ENCODE measurements at regions not wholly inside any gene's neighbourhood (a gene's known extent, or its start where the extent isn't known, plus 50 kb on each side); places are given as distances from the start of the nearest gene placed in this dataset.

GRCh38 chr9:84419031-84419602, 78.6 kb upstream of the SLC28A3 start:
- peak; percentile 35 for DNase-seq (ENCODE audit: low read depth)
- H3K4me3 ChIP-seq (replicated peaks; ENCODE audit: low read depth, low read length), result no peak overlapping the region

GRCh38 chr9:84424931-84425330, 84.4 kb upstream of the SLC28A3 start:
- no peak for TF ChIP-seq CTCF (IDR thresholded peaks at IDR 0.05; ENCODE audit: low read length, missing control alignments)
- H3K4me3 ChIP-seq (replicated peaks; ENCODE audit: low read depth, low read length), result no peak overlapping the region
- no peak for DNase-seq (ENCODE audit: low read depth)

More at GRCh38 chr9:84419031-84419602, 78.6 kb upstream of the SLC28A3 start:
- TF ChIP-seq CTCF (IDR thresholded peaks at IDR 0.05; ENCODE audit: low read length, missing control alignments), result peak; percentile 26

- DNase-seq (ENCODE audit: low read depth), result no peak
- no peak overlapping the region for H3K4me3 ChIP-seq (replicated peaks; ENCODE audit: low read depth, low read length)
- TF ChIP-seq CTCF (IDR thresholded peaks at IDR 0.05; ENCODE audit: low read length, missing control alignments), result no peak
Observed at GRCh38 chr9:84432746-84433145, 92.2 kb upstream of the SLC28A3 start.

GRCh38 chr9:84435902-84436301, 95.3 kb upstream of the SLC28A3 start:
- peak overlapping the region; percentile 21 for H3K4me3 ChIP-seq (replicated peaks; ENCODE audit: low read depth, low read length)
- peak; percentile 8 for DNase-seq (ENCODE audit: low read depth)
- TF ChIP-seq CTCF (IDR thresholded peaks at IDR 0.05; ENCODE audit: low read length, missing control alignments), result no peak

GRCh38 chr9:84436386-84437109, 96.0 kb upstream of the SLC28A3 start:
- DNase-seq (ENCODE audit: low read depth), result peak; percentile 2
- TF ChIP-seq CTCF (IDR thresholded peaks at IDR 0.05; ENCODE audit: low read length, missing control alignments), result no peak
- no peak overlapping the region for H3K4me3 ChIP-seq (replicated peaks; ENCODE audit: low read depth, low read length)

GRCh38 chr9:84438391-84438790, 97.8 kb upstream of the SLC28A3 start:
- no peak overlapping the region for H3K4me3 ChIP-seq (replicated peaks; ENCODE audit: low read depth, low read length)

More at GRCh38 chr9:84438391-84438790, 97.8 kb upstream of the SLC28A3 start:
- no peak for DNase-seq (ENCODE audit: low read depth)
- no peak for TF ChIP-seq CTCF (IDR thresholded peaks at IDR 0.05; ENCODE audit: low read length, missing control alignments)
